ENCODE measurements at regions not wholly inside any gene's neighbourhood (a gene's known extent, or its start where the extent isn't known, plus 50 kb on each side); places are given as distances from the start of the nearest gene placed in this dataset.

DNA sequence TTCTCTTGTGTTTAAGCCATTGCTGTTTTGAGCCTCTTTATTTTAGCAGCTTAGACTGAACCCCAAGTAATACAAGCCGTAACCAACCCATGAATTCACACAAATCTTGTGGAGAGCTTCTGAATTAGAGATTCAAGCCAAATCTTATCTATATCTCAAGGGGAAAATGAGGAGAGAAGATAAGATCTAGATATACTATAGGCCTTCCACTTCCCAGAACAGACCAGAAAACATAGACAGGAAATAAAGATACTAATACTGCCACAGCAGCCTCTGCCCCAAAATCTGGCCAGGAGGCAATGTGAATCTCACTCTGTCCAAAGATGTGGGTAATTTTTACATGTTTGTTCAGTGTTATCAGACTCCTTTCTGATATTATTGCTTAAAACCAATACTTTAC, 307.2 kb downstream of the PTEN start:
- Histone ChIP-seq H3K36me3 (no peaks in the 10 kb centered on the region), H3K4me3 (ENCODE audit: low read depth in 1 of 2, low read length in 1 of 2) (no peak overlapping the region), H3K27me3 (no peaks in the 10 kb centered on the region), H3K4me1 (ENCODE audit: control insufficient read depth in 1 of 2, insufficient read depth in 1 of 2, low read depth in 1 of 2, low read length in 1 of 2) (no peaks in the 10 kb centered on the region), H3K9me3 (no peaks in the 10 kb centered on the region), H3K27ac (no peak overlapping the region)
- TF ChIP-seq, protein P1, sequence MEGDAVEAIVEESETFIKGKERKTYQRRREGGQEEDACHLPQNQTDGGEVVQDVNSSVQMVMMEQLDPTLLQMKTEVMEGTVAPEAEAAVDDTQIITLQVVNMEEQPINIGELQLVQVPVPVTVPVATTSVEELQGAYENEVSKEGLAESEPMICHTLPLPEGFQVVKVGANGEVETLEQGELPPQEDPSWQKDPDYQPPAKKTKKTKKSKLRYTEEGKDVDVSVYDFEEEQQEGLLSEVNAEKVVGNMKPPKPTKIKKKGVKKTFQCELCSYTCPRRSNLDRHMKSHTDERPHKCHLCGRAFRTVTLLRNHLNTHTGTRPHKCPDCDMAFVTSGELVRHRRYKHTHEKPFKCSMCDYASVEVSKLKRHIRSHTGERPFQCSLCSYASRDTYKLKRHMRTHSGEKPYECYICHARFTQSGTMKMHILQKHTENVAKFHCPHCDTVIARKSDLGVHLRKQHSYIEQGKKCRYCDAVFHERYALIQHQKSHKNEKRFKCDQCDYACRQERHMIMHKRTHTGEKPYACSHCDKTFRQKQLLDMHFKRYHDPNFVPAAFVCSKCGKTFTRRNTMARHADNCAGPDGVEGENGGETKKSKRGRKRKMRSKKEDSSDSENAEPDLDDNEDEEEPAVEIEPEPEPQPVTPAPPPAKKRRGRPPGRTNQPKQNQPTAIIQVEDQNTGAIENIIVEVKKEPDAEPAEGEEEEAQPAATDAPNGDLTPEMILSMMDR (IDR thresholded peaks at IDR 0.05): no peak

DNA sequence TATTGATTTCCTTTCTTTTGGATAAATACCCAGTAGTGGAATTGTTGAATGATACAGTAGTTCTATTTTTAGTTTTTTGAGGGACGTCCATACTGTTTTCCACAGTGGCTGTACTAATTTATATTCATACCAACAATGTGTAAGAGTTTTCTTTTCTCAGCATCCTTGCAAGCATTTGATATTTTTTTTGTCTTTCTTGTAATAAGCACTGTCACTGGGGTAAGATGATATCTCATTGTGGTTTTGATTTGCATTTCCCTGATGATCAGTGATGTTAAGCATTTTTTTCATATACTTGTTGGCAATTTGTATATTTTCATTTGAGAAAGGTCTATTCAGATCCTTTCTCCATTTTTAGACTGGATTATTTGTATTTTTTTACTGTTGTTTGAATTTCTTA, 308.7 kb downstream of the PTEN start:
- H3K9me3 ChIP-seq: no peaks in the 10 kb centered on the region

DNA sequence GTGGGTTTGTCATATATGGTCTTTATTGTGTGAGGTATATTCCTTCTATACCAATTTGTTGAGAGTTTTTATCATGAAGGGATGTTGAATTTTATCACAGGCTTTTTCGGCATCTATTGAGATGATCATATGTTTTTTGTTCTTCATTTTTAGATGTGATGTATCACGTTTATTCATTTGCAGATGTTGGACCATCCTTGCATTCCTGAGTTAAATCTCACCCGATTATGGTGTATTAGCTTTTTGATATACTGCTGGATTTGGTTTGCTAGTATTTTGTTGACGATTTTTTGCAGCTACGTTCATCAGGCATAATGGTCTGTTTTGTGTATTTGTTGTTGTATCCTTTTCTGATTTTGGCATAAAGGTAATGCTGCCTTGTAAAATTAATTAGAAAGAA, 311.0 kb downstream of the PTEN start:
- H3K27me3 ChIP-seq: no peaks in the 10 kb centered on the region
- no peak overlapping the region for H3K27ac ChIP-seq
- no peak overlapping the region for H3K4me3 ChIP-seq (ENCODE audit: low read depth in 1 of 2, low read length in 1 of 2)
- no peaks in the 10 kb centered on the region for H3K36me3 ChIP-seq
- H3K4me1 ChIP-seq (ENCODE audit: control insufficient read depth in 1 of 2, insufficient read depth in 1 of 2, low read depth in 1 of 2, low read length in 1 of 2): no peaks in the 10 kb centered on the region
- TF ChIP-seq, protein P1 (IDR thresholded peaks at IDR 0.05): no peak
- H3K9me3 ChIP-seq: no peaks in the 10 kb centered on the region

More for the DNA sequence above, 308.7 kb downstream of the PTEN start:
- Histone ChIP-seq H3K27ac (no peak overlapping the region), H3K4me1 (ENCODE audit: control insufficient read depth in 1 of 2, insufficient read depth in 1 of 2, low read depth in 1 of 2, low read length in 1 of 2) (no peaks in the 10 kb centered on the region), H3K27me3 (no peaks in the 10 kb centered on the region), H3K36me3 (no peaks in the 10 kb centered on the region), H3K4me3 (ENCODE audit: low read depth in 1 of 2, low read length in 1 of 2) (no peak overlapping the region)
- TF ChIP-seq, protein P1 (IDR thresholded peaks at IDR 0.05): no peak

DNA sequence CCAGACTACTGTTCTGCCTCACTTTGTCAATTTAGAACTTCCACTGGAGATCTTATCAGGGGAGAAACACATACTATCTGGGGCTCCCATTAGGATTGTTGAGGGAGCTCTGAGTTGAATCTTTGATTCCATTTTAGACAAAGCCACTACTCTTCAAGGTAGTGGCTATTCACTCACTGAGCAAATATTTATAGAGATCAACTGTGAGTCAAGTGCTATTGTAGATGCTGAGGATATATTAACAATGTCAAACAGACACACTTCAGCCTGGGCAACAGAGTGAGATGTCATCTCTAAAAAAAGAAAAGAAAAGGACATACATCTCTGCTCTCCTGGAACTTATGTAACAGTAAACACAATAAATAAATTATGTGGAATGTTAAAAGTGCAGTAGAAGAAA, 315.3 kb downstream of the PTEN start:
- H3K4me3 ChIP-seq (ENCODE audit: low read depth in 1 of 2, low read length in 1 of 2): no peak overlapping the region
- H3K36me3 ChIP-seq: no peaks in the 10 kb centered on the region
- TF ChIP-seq, protein P1 (IDR thresholded peaks at IDR 0.05): no peak
- H3K4me1 ChIP-seq (ENCODE audit: control insufficient read depth in 1 of 2, insufficient read depth in 1 of 2, low read depth in 1 of 2, low read length in 1 of 2): no peaks in the 10 kb centered on the region
- H3K27me3 ChIP-seq: no peaks in the 10 kb centered on the region
- no peaks in the 10 kb centered on the region for H3K9me3 ChIP-seq
- no peak overlapping the region for H3K27ac ChIP-seq

DNA sequence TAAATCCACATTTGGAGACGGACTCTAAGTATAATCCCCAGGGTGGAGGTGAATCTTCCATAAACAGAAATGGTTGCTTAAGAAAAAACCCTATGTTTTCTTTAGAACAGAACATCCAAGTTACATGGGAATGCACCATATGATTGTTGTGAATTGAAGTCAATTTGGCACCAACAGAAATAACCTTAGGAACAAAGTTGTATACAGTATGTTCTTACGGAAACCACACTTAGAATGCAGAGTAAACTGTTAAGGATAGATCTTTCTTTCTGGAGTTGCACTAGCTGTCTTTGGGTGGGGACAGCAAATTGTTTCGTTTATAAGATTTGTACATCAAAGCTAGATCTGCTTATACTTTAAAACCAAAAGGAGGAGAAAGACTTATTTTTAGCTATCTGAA, 316.4 kb downstream of the PTEN start:
- no peaks in the 10 kb centered on the region for H3K9me3 ChIP-seq
- no peak overlapping the region for H3K4me3 ChIP-seq (ENCODE audit: low read depth in 1 of 2, low read length in 1 of 2)
- no peaks in the 10 kb centered on the region for H3K27me3 ChIP-seq
- no peaks in the 10 kb centered on the region for H3K4me1 ChIP-seq (ENCODE audit: control insufficient read depth in 1 of 2, insufficient read depth in 1 of 2, low read depth in 1 of 2, low read length in 1 of 2)
- H3K36me3 ChIP-seq: no peaks in the 10 kb centered on the region
- H3K27ac ChIP-seq: no peak overlapping the region
- TF ChIP-seq, protein P1 (IDR thresholded peaks at IDR 0.05): no peak
